ENCODE measurements at regions not wholly inside any gene's neighbourhood (a gene's known extent, or its start where the extent isn't known, plus 50 kb on each side); places are given as distances from the start of the nearest gene placed in this dataset.

- no peak overlapping the region for H3K4me3 ChIP-seq
- 60 to 79% (median 71%) methylated on average over 2 of the region's 2 CpGs for WGBS, 5 donors
- H3K27ac ChIP-seq: no peak overlapping the region
- TF ChIP-seq CTCF (IDR thresholded peaks at IDR 0.05 in 8 of 11, conservative IDR thresholded peaks at IDR 0.05 in 3 of 11) (no peak), POLR2A (IDR thresholded peaks at IDR 0.05) (no peak), POLR2AphosphoS5 (IDR thresholded peaks at IDR 0.05) (no peak)
- no peaks in the 10 kb centered on the region for H3K4me1 ChIP-seq
- no peak for DNase-seq
- intact Hi-C loops (cut with DNase I; ENCODE audit: low total_unique reads): no loop called here
- peaks cover 0 to 23% (median 15%) of the 10 kb centered on the region in 8 donors for H3K9me3 ChIP-seq
- no peaks in the 10 kb centered on the region for H3K36me3 ChIP-seq
- no peaks in the 10 kb centered on the region for H3K27me3 ChIP-seq (replicated peaks in 1 of 7)
Measured at GRCh38 chr10:52668024-52668423, 104.6 kb downstream of the MBL2 start.

DNA sequence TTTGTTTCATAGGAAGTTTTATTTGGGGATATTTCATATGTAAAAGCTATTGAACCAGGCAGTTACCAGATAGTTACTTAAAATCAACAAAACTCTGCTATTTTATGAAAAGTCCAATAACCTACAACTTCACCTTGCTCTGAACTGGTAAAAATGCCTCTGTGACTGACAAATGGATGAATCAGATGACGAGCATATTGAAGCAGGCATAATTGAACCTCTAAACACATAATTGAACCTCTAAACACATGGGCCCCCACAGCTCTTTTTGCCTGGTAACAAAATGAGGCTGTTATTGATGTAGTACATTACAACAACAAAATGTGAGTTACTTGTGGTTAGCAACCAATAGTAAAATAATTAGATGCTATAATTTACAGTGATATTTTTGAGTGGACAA is 99.7 kb downstream of the MBL2 start:
- Histone ChIP-seq H3K9me3 (peaks cover 0 to 2% (median 0%) of the 10 kb centered on the region in 8 donors), H3K36me3 (no peaks in the 10 kb centered on the region), H3K4me1 (no peaks in the 10 kb centered on the region), H3K4me3 (no peak overlapping the region), H3K27ac (no peak overlapping the region), H3K27me3 (replicated peaks in 1 of 7) (no peaks in the 10 kb centered on the region)
- WGBS, 5 donors: 76 to 88% (median 84%) methylated on average over 1 of the region's 1 CpG
- intact Hi-C loops (cut with DNase I; ENCODE audit: low total_unique reads): no loop called here
- TF ChIP-seq CTCF (IDR thresholded peaks at IDR 0.05 in 8 of 11, conservative IDR thresholded peaks at IDR 0.05 in 3 of 11): no peak
- no peak for TF ChIP-seq POLR2A (IDR thresholded peaks at IDR 0.05)
- no peak for TF ChIP-seq POLR2AphosphoS5 (IDR thresholded peaks at IDR 0.05)
- no peak for DNase-seq

DNA sequence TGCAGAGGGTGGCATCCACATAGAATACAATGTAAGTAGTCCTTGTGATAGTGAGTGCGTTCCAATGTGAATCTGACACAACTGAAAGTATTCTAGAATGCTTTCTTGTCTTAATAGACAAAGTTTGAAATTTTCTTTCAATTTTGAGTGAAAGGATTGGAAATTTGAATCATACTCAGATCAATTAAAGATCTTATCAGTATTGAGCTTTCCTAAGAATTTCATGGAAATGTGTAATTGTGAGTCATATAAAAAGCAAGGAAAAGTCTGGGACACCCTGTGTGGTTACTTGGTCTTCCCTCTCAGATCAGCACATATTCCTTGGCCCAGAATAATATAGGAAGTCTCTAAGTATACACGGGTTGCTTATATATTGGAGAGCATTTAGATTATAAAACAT is 99.1 kb downstream of the MBL2 start:
- Histone ChIP-seq H3K36me3 (no peaks in the 10 kb centered on the region), H3K4me3 (no peak overlapping the region), H3K27me3 (replicated peaks in 1 of 7) (no peaks in the 10 kb centered on the region), H3K9me3 (no peaks in the 10 kb centered on the region), H3K4me1 (no peaks in the 10 kb centered on the region), H3K27ac (no peak overlapping the region)
- no peak for TF ChIP-seq POLR2AphosphoS5 (IDR thresholded peaks at IDR 0.05)
- TF ChIP-seq CTCF (IDR thresholded peaks at IDR 0.05 in 8 of 11, conservative IDR thresholded peaks at IDR 0.05 in 3 of 11): no peak
- no peak for TF ChIP-seq POLR2A (IDR thresholded peaks at IDR 0.05)
- no peak for DNase-seq
- intact Hi-C loops (cut with DNase I; ENCODE audit: low total_unique reads): no loop called here
- WGBS, 5 donors: 85 to 99% (median 89%) methylated on average over 2 of the region's 2 CpGs

DNA sequence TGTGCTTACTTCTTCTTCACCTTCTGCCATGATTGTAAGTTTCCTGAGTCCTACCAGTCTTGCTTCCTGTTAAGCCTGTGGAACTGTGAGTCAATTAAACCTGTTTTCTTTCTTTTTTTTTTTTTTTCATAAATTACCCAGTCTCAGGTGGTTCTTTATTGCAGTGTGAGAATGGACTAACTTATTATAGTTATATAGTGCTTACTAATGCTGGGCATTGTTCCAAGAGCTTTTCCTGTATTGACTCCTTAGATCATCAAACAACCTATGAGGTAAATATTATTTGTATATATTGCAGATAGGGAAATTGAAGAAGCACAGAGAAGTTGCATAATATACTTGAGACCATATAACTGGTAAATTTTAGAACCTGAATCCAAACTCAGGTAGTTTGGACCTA is 98.1 kb downstream of the MBL2 start:
- DNase-seq: no peak
- no peak overlapping the region for H3K4me3 ChIP-seq
- no peaks in the 10 kb centered on the region for H3K36me3 ChIP-seq
- no peak overlapping the region for H3K27ac ChIP-seq
- H3K4me1 ChIP-seq: no peaks in the 10 kb centered on the region
- H3K27me3 ChIP-seq (replicated peaks in 1 of 7): no peaks in the 10 kb centered on the region
- H3K9me3 ChIP-seq: no peaks in the 10 kb centered on the region
- intact Hi-C loops (cut with DNase I; ENCODE audit: low total_unique reads): no loop called here
- TF ChIP-seq POLR2AphosphoS5 (IDR thresholded peaks at IDR 0.05) (no peak), POLR2A (IDR thresholded peaks at IDR 0.05) (no peak), CTCF (IDR thresholded peaks at IDR 0.05 in 8 of 11, conservative IDR thresholded peaks at IDR 0.05 in 3 of 11) (no peak)
